Nephron progenitor cell (in vitro differentiated cells): ENCODE measurements at regions not wholly inside any gene's neighbourhood (a gene's known extent, or its start where the extent isn't known, plus 50 kb on each side); places are given as distances from the start of the nearest gene placed in this dataset.

Source experiments
- DNase-seq: peaks from one replicate; pipeline ENCODE4 v3.0.0; 2021
- H3K27ac Mint-ChIP-seq: 2 replicates; pipeline ENCODE4 v1.8.0; 2021; ENCODE audit warnings: mild to moderate bottlenecking, moderate library complexity, mixed read lengths
- H3K27me3 Mint-ChIP-seq: 2 replicates; pipeline ENCODE4 v1.8.0; 2021; ENCODE audit warnings: mild to moderate bottlenecking, low read depth, mixed read lengths; ENCODE audit not compliant: poor library complexity
- H3K36me3 Mint-ChIP-seq: 2 replicates; pipeline ENCODE4 v1.8.0; 2021; ENCODE audit warnings: low read depth, mixed read lengths
- H3K4me1 Mint-ChIP-seq: 2 replicates; pipeline ENCODE4 v1.8.0; 2021; ENCODE audit warnings: mixed read lengths
- H3K4me3 Mint-ChIP-seq: 2 replicates; pipeline ENCODE4 v1.8.0; 2021; ENCODE audit warnings: mild to moderate bottlenecking, moderate library complexity, mixed read lengths
- H3K9me3 Mint-ChIP-seq: 2 replicates; pipeline ENCODE4 v1.8.0; 2021; ENCODE audit warnings: mild to moderate bottlenecking, moderate library complexity, mixed read lengths
- TF ChIP-seq, protein P1 (sequence below): fragments of 200-600 bp; sonication (generic); IDR thresholded peaks from 2 replicates; pipeline ENCODE4 v1.5.0; 2021; ENCODE audit warnings: antibody characterized with exemption

DNA sequence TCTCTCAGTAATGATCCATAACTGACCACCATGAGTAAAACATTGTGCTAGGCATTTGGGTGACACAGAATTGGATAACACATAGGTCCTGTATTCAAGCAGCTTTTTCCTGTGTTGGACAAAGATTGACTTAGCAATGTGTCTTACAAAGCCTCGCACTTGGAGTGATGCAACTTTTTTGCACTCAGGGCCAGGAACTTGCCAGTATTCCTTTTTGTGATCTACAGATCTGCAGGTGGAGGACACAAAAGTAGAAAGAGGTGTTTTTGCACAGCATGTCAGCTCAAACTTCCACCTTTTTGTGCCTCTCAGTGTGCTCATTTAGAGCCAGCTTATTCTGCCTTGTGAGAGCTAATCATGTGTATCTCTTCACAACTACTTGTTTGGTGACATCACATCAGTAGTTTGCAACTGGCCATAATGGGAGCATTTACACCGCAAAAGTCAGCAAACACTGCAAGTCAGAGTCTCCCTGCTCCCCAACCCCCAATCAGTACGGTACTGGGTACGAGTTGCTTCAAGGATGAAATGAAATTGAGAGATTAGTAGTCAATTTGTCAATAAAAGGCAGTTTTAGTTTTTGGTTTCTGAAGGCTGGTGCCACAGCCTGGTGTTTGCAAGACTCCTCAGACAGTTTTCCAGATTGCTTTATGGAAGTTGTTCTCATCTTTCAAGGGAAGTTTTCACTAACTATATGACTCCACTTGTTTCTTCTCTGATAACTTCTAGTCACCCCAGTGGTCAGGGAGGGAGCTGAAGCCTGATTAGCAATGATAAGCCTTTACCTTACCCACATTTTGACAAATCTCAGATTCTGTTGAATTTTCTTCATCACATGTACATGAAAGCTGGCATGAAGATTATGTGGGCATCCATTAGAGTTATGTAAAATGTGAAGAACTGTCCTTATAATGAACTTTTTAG, 149.1 kb downstream of the PDCD6IP start:
- Mint-ChIP-seq H3K4me3 (no peak overlapping the region), H3K27me3 (no peaks in the 10 kb centered on the region), H3K27ac (no peak overlapping the region), H3K36me3 (no peaks in the 10 kb centered on the region), H3K9me3 (no peaks in the 10 kb centered on the region), H3K4me1 (peaks cover 46% of the 10 kb centered on the region)
- TF ChIP-seq, protein P1, sequence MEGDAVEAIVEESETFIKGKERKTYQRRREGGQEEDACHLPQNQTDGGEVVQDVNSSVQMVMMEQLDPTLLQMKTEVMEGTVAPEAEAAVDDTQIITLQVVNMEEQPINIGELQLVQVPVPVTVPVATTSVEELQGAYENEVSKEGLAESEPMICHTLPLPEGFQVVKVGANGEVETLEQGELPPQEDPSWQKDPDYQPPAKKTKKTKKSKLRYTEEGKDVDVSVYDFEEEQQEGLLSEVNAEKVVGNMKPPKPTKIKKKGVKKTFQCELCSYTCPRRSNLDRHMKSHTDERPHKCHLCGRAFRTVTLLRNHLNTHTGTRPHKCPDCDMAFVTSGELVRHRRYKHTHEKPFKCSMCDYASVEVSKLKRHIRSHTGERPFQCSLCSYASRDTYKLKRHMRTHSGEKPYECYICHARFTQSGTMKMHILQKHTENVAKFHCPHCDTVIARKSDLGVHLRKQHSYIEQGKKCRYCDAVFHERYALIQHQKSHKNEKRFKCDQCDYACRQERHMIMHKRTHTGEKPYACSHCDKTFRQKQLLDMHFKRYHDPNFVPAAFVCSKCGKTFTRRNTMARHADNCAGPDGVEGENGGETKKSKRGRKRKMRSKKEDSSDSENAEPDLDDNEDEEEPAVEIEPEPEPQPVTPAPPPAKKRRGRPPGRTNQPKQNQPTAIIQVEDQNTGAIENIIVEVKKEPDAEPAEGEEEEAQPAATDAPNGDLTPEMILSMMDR: no peak
- DNase-seq: no peak

DNA sequence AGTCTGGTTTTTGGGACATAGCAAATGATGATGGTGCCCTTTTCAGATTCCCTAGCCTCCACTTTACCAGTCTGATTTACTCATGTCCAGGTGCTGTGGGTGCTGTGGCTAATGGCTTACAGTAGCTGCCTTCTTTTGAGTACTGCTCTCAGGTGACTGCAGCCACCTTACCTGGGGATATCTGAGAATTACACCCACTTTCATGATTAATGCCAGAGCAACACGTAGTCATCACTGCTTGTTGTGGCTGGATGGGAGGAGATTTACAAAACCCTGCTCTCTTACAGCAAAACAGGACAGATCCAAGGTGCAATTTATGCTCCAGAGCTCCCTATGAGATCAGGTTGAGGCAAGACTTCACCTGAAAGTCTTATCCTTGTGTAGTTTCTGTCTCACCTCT, 150.6 kb downstream of the PDCD6IP start:
- peaks cover 46% of the 10 kb centered on the region for H3K4me1 Mint-ChIP-seq
- H3K9me3 Mint-ChIP-seq: no peaks in the 10 kb centered on the region
- no peak overlapping the region for H3K4me3 Mint-ChIP-seq
- no peaks in the 10 kb centered on the region for H3K36me3 Mint-ChIP-seq
- H3K27ac Mint-ChIP-seq: no peak overlapping the region
- TF ChIP-seq, protein P1: no peak
- H3K27me3 Mint-ChIP-seq: no peaks in the 10 kb centered on the region
- DNase-seq: no peak

DNA sequence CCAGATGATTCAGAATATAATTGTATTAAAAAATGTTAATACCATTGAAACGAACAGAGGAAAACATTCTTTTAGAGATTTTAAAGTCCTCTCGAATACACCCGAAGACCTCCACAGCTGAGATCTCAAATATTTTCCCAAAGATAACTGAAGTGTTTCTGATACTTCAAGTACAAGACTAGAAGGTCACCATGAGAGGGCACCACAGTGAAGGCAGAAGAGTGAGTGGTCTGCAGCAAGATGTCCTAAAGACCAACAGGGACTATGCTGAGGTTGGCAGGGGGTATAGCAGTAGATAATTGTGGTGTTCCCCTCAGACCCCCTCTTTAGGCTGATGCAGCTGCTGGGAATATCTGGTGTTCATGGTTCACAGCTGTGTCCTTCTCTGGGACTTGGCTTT, 156.5 kb downstream of the PDCD6IP start:
- Mint-ChIP-seq H3K27ac (no peak overlapping the region), H3K4me3 (no peak overlapping the region), H3K27me3 (no peaks in the 10 kb centered on the region), H3K36me3 (no peaks in the 10 kb centered on the region), H3K4me1 (peaks cover 50% of the 10 kb centered on the region), H3K9me3 (no peaks in the 10 kb centered on the region)
- TF ChIP-seq, protein P1: peak; percentile 23
- no peak for DNase-seq

DNA sequence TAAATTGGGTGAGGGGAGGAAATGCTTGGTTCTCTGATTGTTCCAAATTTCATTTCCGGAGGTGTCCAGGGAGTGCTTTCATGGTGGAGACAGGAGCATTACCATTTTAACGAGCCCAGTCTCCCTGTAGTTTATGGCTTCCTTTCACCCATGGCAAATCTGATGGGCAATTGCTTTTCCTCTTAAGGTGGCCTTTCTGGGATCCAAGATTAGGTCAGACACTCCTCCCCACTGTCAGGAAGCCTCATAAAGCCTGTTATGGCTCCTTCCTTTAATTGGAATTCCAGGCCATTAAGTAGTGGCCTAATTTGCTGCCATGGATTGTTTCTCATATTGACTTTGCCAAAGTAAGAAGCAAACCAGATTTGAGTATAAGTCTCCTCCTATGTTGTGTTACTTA, 157.8 kb downstream of the PDCD6IP start:
- H3K9me3 Mint-ChIP-seq: no peaks in the 10 kb centered on the region
- no peaks in the 10 kb centered on the region for H3K27me3 Mint-ChIP-seq
- TF ChIP-seq, protein P1: no peak
- H3K4me1 Mint-ChIP-seq: peaks cover 37% of the 10 kb centered on the region
- H3K27ac Mint-ChIP-seq: peak overlapping the region; percentile 43
- DNase-seq: no peak
- H3K4me3 Mint-ChIP-seq: no peak overlapping the region
- H3K36me3 Mint-ChIP-seq: no peaks in the 10 kb centered on the region

DNA sequence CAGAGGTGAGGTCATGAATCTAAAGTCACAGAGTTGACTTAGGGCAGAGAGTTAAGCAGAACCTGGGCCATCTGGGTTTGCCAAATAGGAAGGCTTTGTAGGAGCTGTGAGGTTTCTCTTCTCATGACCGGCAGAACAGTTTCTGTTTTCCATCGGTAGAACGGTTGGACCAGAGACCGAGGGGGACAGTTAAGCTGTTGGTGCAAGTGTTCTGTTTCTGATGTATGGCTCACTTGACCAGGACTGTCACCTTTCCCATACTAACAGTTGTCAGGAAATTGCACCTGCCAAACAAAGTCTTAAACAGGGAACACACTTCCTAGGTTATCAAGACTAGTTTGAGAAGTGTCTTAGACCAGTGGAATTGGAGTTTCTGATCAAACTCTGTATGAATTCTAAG, 158.3 kb downstream of the PDCD6IP start:
- Mint-ChIP-seq H3K4me1 (peaks cover 32% of the 10 kb centered on the region), H3K27me3 (no peaks in the 10 kb centered on the region), H3K9me3 (peaks cover 4% of the 10 kb centered on the region), H3K27ac (peak overlapping the region; percentile 43), H3K4me3 (no peak overlapping the region), H3K36me3 (no peaks in the 10 kb centered on the region)
- TF ChIP-seq, protein P1: no peak
- no peak for DNase-seq

DNA sequence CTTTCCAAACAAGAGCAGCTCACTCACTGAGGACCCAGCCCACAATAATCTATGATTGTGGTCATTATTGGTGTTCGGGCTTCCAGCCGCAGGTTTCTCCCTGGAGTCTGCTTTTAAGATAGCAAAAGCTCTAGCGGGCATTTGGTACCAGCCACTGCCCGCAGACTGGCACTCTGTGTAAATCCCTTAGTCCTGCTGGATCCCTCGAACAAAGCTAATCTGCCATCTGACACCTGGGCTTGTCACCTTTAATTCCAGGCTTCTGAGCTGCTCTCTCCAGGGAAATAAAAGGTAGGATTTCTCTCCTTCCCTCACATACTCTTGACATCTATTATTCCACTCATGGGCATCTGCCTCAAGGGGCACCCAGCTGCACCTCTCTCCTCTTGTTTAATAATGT, 158.7 kb downstream of the PDCD6IP start:
- H3K36me3 Mint-ChIP-seq: no peaks in the 10 kb centered on the region
- peaks cover 4% of the 10 kb centered on the region for H3K9me3 Mint-ChIP-seq
- no peak for DNase-seq
- H3K4me3 Mint-ChIP-seq: no peak overlapping the region
- H3K4me1 Mint-ChIP-seq: peaks cover 30% of the 10 kb centered on the region
- TF ChIP-seq, protein P1: no peak
- H3K27me3 Mint-ChIP-seq: no peaks in the 10 kb centered on the region
- no peak overlapping the region for H3K27ac Mint-ChIP-seq
